Colonic mucosa (tissue), 4 donors: ENCODE measurements at regions not wholly inside any gene's neighbourhood (a gene's known extent, or its start where the extent isn't known, plus 50 kb on each side); places are given as distances from the start of the nearest gene placed in this dataset.

Source experiments
- DNase-seq: peaks from one replicate; pipeline ENCODE4 v3.0.0-alpha.2; 2020
- H3K27ac ChIP-seq: fragments of 200-600 bp; one replicate; pipeline ENCODE4 v1.8.0; 2021
- H3K27me3 ChIP-seq: fragments of 200-600 bp; one replicate; pipeline ENCODE4 v1.8.0; 2021
- H3K36me3 ChIP-seq: fragments of 200-600 bp; one replicate; pipeline ENCODE4 v1.8.0; 2021
- H3K4me1 ChIP-seq: fragments of 200-600 bp; one replicate; pipeline ENCODE4 v1.8.0; 2021; ENCODE audit warnings: mild to moderate bottlenecking
- H3K4me3 ChIP-seq: fragments of 200-600 bp; one replicate; pipeline ENCODE4 v1.8.0; 2021
- H3K9ac ChIP-seq, 2 donors: one replicate each; pipeline ENCODE4 v1.7.0; 2013; ENCODE audit warnings: control low read depth in 2 of 2, low read depth in 2 of 2, low read length in 2 of 2
- H3K9me3 ChIP-seq: fragments of 200-600 bp; one replicate; pipeline ENCODE4 v1.8.0; 2021
- CTCF ChIP-seq: fragments of 200-600 bp; IDR thresholded peaks from one replicate; pipeline ENCODE4 v1.8.0; 2022; ENCODE audit warnings: antibody characterized with exemption, mild to moderate bottlenecking
- intact Hi-C: fragments of 100-400 bp; cut with DNase I; formaldehyde crosslinking; loops from one replicate; pipeline ENCODE4 v1.14.1; 2022
- donor health status: healthy.
- donor health status: DM: no; HTN: no; CAD: no.
- donor health status: DM: no; HTN: no; CAD: no.

DNA sequence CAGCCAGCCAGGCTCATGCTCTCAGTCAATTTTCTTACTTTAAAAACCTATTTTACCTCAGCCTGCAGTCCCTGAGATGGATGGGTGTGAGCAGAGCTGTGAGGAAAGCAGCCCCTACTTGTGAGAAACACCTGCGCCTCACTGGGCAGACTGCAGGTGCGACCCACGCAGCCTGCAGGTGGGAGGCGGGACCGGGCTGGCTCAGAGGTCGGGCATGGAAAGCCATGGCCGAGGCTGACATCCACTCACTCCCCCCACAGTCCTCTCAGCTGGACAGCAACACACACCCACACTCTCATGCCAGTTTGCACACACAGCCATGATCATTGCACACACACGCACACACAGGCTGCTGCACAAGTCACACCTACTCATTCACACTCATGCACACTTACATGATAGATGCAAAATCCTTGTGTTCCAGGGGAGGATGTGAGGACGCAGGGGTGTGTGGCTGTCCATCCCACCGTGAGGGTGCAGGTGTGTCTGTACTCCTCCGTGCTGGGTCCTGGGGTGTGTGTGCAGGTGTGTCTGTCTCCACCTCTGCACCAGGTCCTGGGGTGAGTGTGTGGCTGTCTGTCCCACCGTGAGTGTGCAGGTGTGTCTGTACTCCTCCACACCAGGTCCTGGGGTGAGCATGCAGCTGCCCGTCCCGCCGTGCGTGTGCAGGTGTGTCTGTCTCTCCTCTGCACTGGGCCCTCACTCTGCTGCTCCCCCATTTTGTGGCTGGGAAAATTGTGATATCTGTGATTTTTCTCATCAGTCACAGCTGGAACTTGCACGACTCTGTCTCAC lies 166.5 kb downstream of the RTP5 start:
- intact Hi-C loops = no loop called here
- no peak for TF ChIP-seq CTCF
- Histone ChIP-seq H3K9ac (no peak overlapping the region), H3K9me3 (no peaks in the 10 kb centered on the region), H3K27me3 (no peaks in the 10 kb centered on the region), H3K4me3 (no peak overlapping the region), H3K27ac (no peak overlapping the region), H3K36me3 (no peaks in the 10 kb centered on the region), H3K4me1 (no peaks in the 10 kb centered on the region)
- DNase-seq = no peak

- intact Hi-C loops = no loop called here
- Histone ChIP-seq H3K27ac (no peak overlapping the region), H3K4me3 (no peak overlapping the region), H3K9me3 (no peaks in the 10 kb centered on the region), H3K27me3 (no peaks in the 10 kb centered on the region), H3K4me1 (no peaks in the 10 kb centered on the region), H3K36me3 (no peaks in the 10 kb centered on the region), H3K9ac (no peak overlapping the region)
- TF ChIP-seq CTCF = no peak
- no peak for DNase-seq
Observed at GRCh38 chr2:242036653-242036950, 167.1 kb downstream of the RTP5 start.

DNA sequence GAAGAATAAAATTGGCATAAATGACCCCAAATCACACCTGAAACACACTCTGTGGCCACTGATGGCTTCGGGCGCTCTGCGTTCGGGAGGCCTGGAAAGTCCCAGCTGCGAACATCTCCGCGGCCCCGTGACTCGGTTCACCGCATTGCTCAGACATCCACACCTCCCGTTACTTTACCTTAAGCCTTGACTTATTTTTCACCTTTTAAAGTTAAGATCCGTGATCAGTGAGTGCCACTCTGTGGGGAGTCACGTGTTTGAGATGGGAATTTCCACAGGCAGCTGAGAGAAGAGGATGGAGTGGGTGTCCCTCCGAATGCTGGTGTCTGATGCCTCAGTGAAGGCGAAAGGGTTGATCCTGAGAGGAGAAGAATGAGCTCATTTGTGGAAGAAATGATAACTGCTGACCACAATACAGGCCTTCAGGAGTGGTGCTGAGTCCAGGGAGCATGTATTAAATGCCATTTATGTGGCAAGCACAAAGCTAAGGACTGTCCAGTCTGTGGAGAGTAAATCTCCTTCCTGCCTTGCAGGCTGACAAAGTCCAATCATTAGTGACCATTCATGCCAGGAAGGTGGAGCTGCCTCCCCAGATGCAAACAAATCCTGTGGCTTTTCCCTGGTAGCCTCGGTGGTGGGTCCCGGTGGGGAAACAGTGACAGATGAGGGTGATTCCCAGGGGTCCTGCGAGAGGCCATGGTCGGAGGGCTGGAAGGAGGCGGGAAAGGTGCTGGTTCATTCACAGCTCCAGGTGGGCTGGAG lies 168.8 kb downstream of the RTP5 start:
- no peak for DNase-seq
- H3K36me3 ChIP-seq = no peaks in the 10 kb centered on the region
- H3K9me3 ChIP-seq = no peaks in the 10 kb centered on the region
- no peaks in the 10 kb centered on the region for H3K27me3 ChIP-seq
- H3K27ac ChIP-seq = no peak overlapping the region
- no peak overlapping the region for H3K4me3 ChIP-seq
- no peak overlapping the region for H3K9ac ChIP-seq
- intact Hi-C loops = no loop called here
- no peaks in the 10 kb centered on the region for H3K4me1 ChIP-seq
- TF ChIP-seq CTCF = no peak

DNA sequence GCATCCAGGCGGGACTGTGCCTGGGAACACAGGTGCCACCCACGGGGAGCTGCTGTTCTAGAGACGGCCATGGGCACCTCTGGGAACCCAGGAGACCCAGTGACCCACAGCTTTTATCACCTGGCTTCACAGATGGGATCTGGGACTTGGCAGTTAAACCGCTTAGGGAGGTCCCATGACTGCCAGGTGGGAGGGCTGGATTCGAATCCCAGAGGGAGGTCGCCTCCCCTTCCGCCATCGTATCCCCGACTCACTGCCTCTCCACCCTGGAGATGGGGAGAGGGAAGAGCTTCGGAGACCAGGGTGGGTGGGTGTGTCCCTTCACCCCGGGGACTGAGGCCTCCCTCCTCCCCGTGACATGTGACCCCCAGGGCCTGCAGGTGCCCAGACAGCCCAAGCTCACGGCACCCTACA lies 169.4 kb downstream of the RTP5 start:
- Histone ChIP-seq H3K9me3 (no peaks in the 10 kb centered on the region), H3K36me3 (no peaks in the 10 kb centered on the region), H3K27me3 (no peaks in the 10 kb centered on the region), H3K4me1 (no peaks in the 10 kb centered on the region), H3K4me3 (no peak overlapping the region), H3K9ac (no peak overlapping the region), H3K27ac (no peak overlapping the region)
- intact Hi-C loops = no loop called here
- DNase-seq = no peak
- no peak for TF ChIP-seq CTCF

GRCh38 chr2:242040303-242040655 lies 170.8 kb downstream of the RTP5 start:
- Histone ChIP-seq H3K4me1 (no peaks in the 10 kb centered on the region), H3K27me3 (no peaks in the 10 kb centered on the region), H3K9me3 (no peaks in the 10 kb centered on the region), H3K9ac (no peak overlapping the region), H3K4me3 (no peak overlapping the region), H3K36me3 (no peaks in the 10 kb centered on the region), H3K27ac (no peak overlapping the region)
- intact Hi-C loops = no loop called here
- no peak for TF ChIP-seq CTCF
- no peak for DNase-seq
